IMR-90 (cell line): ENCODE measurements at regions not wholly inside any gene's neighbourhood (a gene's known extent, or its start where the extent isn't known, plus 50 kb on each side); places are given as distances from the start of the nearest gene placed in this dataset.

Experiments
- MAFK ChIP-seq: IDR thresholded peaks from 2 replicates; pipeline ENCODE4 v1.6.1; 2012; ENCODE audit warnings: low read depth, low read length, improper control_type of control experiment
- NFE2L2 ChIP-seq: fragments of 150-350 bp; IDR thresholded peaks from 2 replicates; pipeline ENCODE4 v1.6.1; 2016; ENCODE audit warnings: low read depth, mild to moderate bottlenecking, low read length
- RAD21 ChIP-seq: IDR thresholded peaks from 2 replicates; pipeline ENCODE4 v1.6.1; 2012; ENCODE audit warnings: low read length, improper control_type of control experiment
- RCOR1 ChIP-seq: IDR thresholded peaks from 2 replicates; pipeline ENCODE4 v1.6.1; 2012; ENCODE audit warnings: mild to moderate bottlenecking, low read length, improper control_type of control experiment; ENCODE audit not compliant: insufficient replicate concordance
- RFX5 ChIP-seq: IDR thresholded peaks from 2 replicates; pipeline ENCODE4 v1.8.0; 2012; ENCODE audit warnings: low read depth, mild to moderate bottlenecking, low read length, moderate library complexity
- TF ChIP-seq, protein P1 (sequence below): fragments of 150-350 bp; IDR thresholded peaks from 2 replicates; pipeline ENCODE4 v1.6.1; 2017; ENCODE audit warnings: mild to moderate bottlenecking, antibody characterized with exemption, low read length, low read depth

DNA sequence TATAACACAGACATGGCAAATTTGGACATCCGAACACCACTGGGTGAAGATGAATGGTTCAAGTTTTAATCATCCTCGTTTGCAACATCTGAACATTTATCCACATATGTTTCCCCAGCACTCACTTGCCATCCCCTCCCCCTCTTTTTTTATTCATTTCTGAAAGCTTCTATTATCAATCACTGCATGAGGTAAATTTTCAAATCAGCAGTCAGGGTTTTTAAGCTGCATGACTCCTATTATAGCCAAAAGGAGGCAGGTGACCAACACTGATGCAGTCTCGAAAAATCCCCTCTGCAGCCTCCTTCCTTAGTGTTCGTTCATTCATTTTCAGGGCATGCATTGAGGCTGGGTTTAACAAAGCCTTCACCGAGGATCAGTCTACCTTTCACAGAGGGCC, 530.8 kb upstream of the JARID2 start (continued):
- TF ChIP-seq, protein P1, sequence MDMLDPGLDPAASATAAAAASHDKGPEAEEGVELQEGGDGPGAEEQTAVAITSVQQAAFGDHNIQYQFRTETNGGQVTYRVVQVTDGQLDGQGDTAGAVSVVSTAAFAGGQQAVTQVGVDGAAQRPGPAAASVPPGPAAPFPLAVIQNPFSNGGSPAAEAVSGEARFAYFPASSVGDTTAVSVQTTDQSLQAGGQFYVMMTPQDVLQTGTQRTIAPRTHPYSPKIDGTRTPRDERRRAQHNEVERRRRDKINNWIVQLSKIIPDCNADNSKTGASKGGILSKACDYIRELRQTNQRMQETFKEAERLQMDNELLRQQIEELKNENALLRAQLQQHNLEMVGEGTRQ, result no peak
- TF ChIP-seq RAD21, result no peak
- no peak for TF ChIP-seq RCOR1
- TF ChIP-seq MAFK, result no peak
- no peak for TF ChIP-seq RFX5
- TF ChIP-seq NFE2L2, result no peak
